ENCODE measurements at regions not wholly inside any gene's neighbourhood (a gene's known extent, or its start where the extent isn't known, plus 50 kb on each side); places are given as distances from the start of the nearest gene placed in this dataset.

- intact Hi-C loops (cut with micrococcal nuclease; ENCODE audit: unreplicated experiment) = no loop called here
- H3F3A ChIP-seq (ENCODE audit: insufficient read depth, low read depth) = no peaks in the 10 kb centered on the region
- no peaks in the 10 kb centered on the region for H4K20me1 ChIP-seq (ENCODE audit: insufficient read depth)
- no peaks in the 10 kb centered on the region for H3K4me1 ChIP-seq (replicated peaks; ENCODE audit: insufficient read depth)
- H3K27ac ChIP-seq = no peak overlapping the region
- BruUV-seq (replicated peaks) = no TSS peak
- no peaks in the 10 kb centered on the region for H3K27me3 ChIP-seq (ENCODE audit: insufficient read depth, low read depth)
- no peaks in the 10 kb centered on the region for H3K79me2 ChIP-seq (ENCODE audit: low read depth)
- H3K4me3 ChIP-seq = no peak overlapping the region
- H3K9me3 ChIP-seq (ENCODE audit: insufficient read depth, low read depth) = no peaks in the 10 kb centered on the region
- POLR2A ChIA-PET (ENCODE audit: unreplicated experiment) = no interaction called here
- no peak for DNase-seq
- H3K4me2 ChIP-seq = no peak overlapping the region
- no peak overlapping the region for H2AFZ ChIP-seq
- CTCF ChIA-PET = no interaction called here
- TF ChIP-seq EZH2 (IDR thresholded peaks at IDR 0.05; ENCODE audit: low read depth) (no peak), CTCF (conservative IDR thresholded peaks at IDR 0.05) (no peak)
- no peaks in the 10 kb centered on the region for H3K9me2 ChIP-seq (ENCODE audit: insufficient read depth)
- no peaks in the 10 kb centered on the region for H3K36me3 ChIP-seq (ENCODE audit: low read depth)
Measured at GRCh38 chr14:86933460-86933859, 1059.5 kb downstream of the GALC start.

DNA sequence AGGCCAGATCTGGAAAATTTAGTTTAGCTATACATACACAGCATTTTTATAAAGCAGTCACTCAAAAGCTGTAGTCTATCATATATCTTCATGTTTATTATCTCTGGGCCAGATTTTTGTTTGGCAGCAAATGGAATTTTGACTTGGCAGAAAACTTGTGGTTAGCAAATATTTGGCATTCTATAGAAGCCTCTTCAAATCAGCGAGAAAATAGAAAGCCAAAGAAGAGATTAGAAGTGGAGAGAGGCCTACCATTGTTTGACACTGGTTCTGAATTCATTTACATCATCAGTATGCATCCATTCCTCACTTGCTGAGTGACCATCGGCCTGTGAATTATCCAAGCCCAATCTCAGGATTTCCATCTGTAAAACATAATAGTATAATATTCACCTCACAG is 1077.6 kb downstream of the GALC start:
- TF ChIP-seq CTCF (conservative IDR thresholded peaks at IDR 0.05) (no peak), EZH2 (IDR thresholded peaks at IDR 0.05; ENCODE audit: low read depth) (no peak)
- Histone ChIP-seq H3K27me3 (ENCODE audit: insufficient read depth, low read depth) (no peaks in the 10 kb centered on the region), H3K4me2 (no peak overlapping the region), H3F3A (ENCODE audit: insufficient read depth, low read depth) (no peaks in the 10 kb centered on the region), H3K36me3 (ENCODE audit: low read depth) (no peaks in the 10 kb centered on the region), H3K4me1 (replicated peaks; ENCODE audit: insufficient read depth) (no peaks in the 10 kb centered on the region), H3K79me2 (ENCODE audit: low read depth) (no peaks in the 10 kb centered on the region), H3K9me2 (ENCODE audit: insufficient read depth) (no peaks in the 10 kb centered on the region), H2AFZ (no peak overlapping the region), H3K4me3 (no peak overlapping the region), H3K9me3 (ENCODE audit: insufficient read depth, low read depth) (no peaks in the 10 kb centered on the region), H4K20me1 (ENCODE audit: insufficient read depth) (no peaks in the 10 kb centered on the region), H3K27ac (no peak overlapping the region)
- POLR2A ChIA-PET (ENCODE audit: unreplicated experiment) = no interaction called here
- DNase-seq = no peak
- intact Hi-C loops (cut with micrococcal nuclease; ENCODE audit: unreplicated experiment) = no loop called here
- BruUV-seq (replicated peaks) = no TSS peak
- CTCF ChIA-PET = no interaction called here

GRCh38 chr14:86912709-86913108 is 1080.3 kb downstream of the GALC start:
- H3K79me2 ChIP-seq (ENCODE audit: low read depth) = no peaks in the 10 kb centered on the region
- ChIA-PET POLR2A (ENCODE audit: unreplicated experiment) (no interaction called here), CTCF (no interaction called here)
- H2AFZ ChIP-seq = no peak overlapping the region
- no peaks in the 10 kb centered on the region for H3K9me3 ChIP-seq (ENCODE audit: insufficient read depth, low read depth)
- no TSS peak for BruUV-seq (replicated peaks)
- intact Hi-C loops (cut with micrococcal nuclease; ENCODE audit: unreplicated experiment) = no loop called here
- DNase-seq = no peak
- no peak overlapping the region for H3K4me3 ChIP-seq
- H3K4me1 ChIP-seq (replicated peaks; ENCODE audit: insufficient read depth) = no peaks in the 10 kb centered on the region
- TF ChIP-seq CTCF (conservative IDR thresholded peaks at IDR 0.05) = no peak
- no peak for TF ChIP-seq EZH2 (IDR thresholded peaks at IDR 0.05; ENCODE audit: low read depth)
- no peaks in the 10 kb centered on the region for H3K9me2 ChIP-seq (ENCODE audit: insufficient read depth)
- no peaks in the 10 kb centered on the region for H4K20me1 ChIP-seq (ENCODE audit: insufficient read depth)
- no peaks in the 10 kb centered on the region for H3F3A ChIP-seq (ENCODE audit: insufficient read depth, low read depth)
- H3K27ac ChIP-seq = no peak overlapping the region
- no peak overlapping the region for H3K4me2 ChIP-seq
- H3K36me3 ChIP-seq (ENCODE audit: low read depth) = no peaks in the 10 kb centered on the region
- no peaks in the 10 kb centered on the region for H3K27me3 ChIP-seq (ENCODE audit: insufficient read depth, low read depth)

All from PC-9 (cell line).